GM23248 (cell line): ENCODE measurements at regions not wholly inside any gene's neighbourhood (a gene's known extent, or its start where the extent isn't known, plus 50 kb on each side); places are given as distances from the start of the nearest gene placed in this dataset.

Source experiments
- EZH2 ChIP-seq: fragments of 200-600 bp; sonication (generic); IDR thresholded peaks from 2 replicates; pipeline ENCODE4 v1.6.1; 2018; ENCODE audit warnings: antibody characterized with exemption, mild to moderate bottlenecking; ENCODE audit not compliant: insufficient read depth, poor library complexity, severe bottlenecking
- EZH2phosphoT487 ChIP-seq: fragments of 200-600 bp; sonication (generic); IDR thresholded peaks from 2 replicates; pipeline ENCODE4 v1.6.1; 2018; ENCODE audit warnings: antibody characterized with exemption, moderate library complexity, mild to moderate bottlenecking, low read depth; ENCODE audit not compliant: insufficient read depth

- TF ChIP-seq EZH2 (no peak), EZH2phosphoT487 (no peak)
Measured at GRCh38 chr19:28578208-28578607, 634.7 kb downstream of the UQCRFS1 start.
